Ascending aorta (tissue), 2 donors: ENCODE measurements at regions not wholly inside any gene's neighbourhood (a gene's known extent, or its start where the extent isn't known, plus 50 kb on each side); places are given as distances from the start of the nearest gene placed in this dataset.

ENCODE experiments used
- DNase-seq, 2 donors: peaks; one replicate each; pipeline ENCODE4 v3.0.0-alpha.2; 2019; ENCODE audit warnings: low spot score in 2 of 2
- H3K27ac ChIP-seq, 2 donors: fragments of 200-600 bp; sonication (generic); one replicate each; pipeline ENCODE4 v1.5.1; 2016 to 2017; ENCODE audit warnings: mild to moderate bottlenecking in 1 of 2
- H3K27me3 ChIP-seq: fragments of 200-600 bp; sonication (generic); one replicate; pipeline ENCODE4 v1.5.1; 2017
- H3K36me3 ChIP-seq, 2 donors: fragments of 200-600 bp; sonication (generic); one replicate each; pipeline ENCODE4 v1.5.1; 2016
- H3K4me1 ChIP-seq, 2 donors: fragments of 200-600 bp; sonication (generic); one replicate each; pipeline ENCODE4 v1.5.1; 2016 to 2017; ENCODE audit warnings: mild to moderate bottlenecking in 1 of 2
- H3K4me3 ChIP-seq, 2 donors: fragments of 200-600 bp; sonication (generic); one replicate each; pipeline ENCODE4 v1.5.1; 2016 to 2017; ENCODE audit warnings: mild to moderate bottlenecking in 1 of 2
- H3K9me3 ChIP-seq, 2 donors: fragments of 200-600 bp; sonication (generic); one replicate each; pipeline ENCODE4 v1.5.1; 2016
- intact Hi-C: fragments of 100-400 bp; cut with DNase I; formaldehyde crosslinking; loops from one replicate; pipeline ENCODE4 v1.15.1; 2023
- TF ChIP-seq, protein P1 (sequence below), 3 experiments: fragments of 200-600 bp in 2 of 3; fragments of 450-650 bp in 1 of 3; sonication (generic) in 2 of 3; IDR thresholded peaks; one replicate each; pipeline ENCODE4 v1.5.1; 2016 to 2019; ENCODE audit warnings: antibody characterized with exemption in 3 of 3, mild to moderate bottlenecking in 1 of 3, moderate library complexity in 1 of 3

DNA sequence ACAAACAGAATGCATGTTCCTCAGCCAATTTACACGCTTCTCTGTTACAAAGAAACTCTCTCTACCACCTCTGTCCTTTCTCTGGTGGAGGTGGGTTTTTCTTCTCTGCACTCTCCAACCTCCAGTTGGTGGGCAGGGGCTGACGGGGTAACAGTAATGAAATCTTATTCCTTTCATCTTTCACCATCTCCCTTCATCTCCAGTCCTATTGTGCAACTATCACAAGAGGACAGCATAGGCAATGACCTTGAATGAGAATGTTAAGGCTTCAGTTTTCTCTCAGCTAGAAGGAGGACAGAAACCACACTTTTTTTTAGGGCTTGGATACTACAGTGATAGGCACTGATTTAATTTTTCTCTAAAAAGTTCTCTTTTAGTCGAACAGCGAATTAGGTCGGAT is 81.7 kb upstream of the NEUROD1 start:
- intact Hi-C loops, result no loop called here
- Histone ChIP-seq H3K4me3 (no peak overlapping the region), H3K36me3 (no peaks in the 10 kb centered on the region), H3K27ac (no peak overlapping the region), H3K4me1 (no peaks in the 10 kb centered on the region), H3K27me3 (no peaks in the 10 kb centered on the region), H3K9me3 (no peaks in the 10 kb centered on the region)
- DNase-seq, result no peak
- TF ChIP-seq, protein P1, sequence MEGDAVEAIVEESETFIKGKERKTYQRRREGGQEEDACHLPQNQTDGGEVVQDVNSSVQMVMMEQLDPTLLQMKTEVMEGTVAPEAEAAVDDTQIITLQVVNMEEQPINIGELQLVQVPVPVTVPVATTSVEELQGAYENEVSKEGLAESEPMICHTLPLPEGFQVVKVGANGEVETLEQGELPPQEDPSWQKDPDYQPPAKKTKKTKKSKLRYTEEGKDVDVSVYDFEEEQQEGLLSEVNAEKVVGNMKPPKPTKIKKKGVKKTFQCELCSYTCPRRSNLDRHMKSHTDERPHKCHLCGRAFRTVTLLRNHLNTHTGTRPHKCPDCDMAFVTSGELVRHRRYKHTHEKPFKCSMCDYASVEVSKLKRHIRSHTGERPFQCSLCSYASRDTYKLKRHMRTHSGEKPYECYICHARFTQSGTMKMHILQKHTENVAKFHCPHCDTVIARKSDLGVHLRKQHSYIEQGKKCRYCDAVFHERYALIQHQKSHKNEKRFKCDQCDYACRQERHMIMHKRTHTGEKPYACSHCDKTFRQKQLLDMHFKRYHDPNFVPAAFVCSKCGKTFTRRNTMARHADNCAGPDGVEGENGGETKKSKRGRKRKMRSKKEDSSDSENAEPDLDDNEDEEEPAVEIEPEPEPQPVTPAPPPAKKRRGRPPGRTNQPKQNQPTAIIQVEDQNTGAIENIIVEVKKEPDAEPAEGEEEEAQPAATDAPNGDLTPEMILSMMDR (IDR thresholded peaks at IDR 0.05), result no peak

- H3K9me3 ChIP-seq, result no peaks in the 10 kb centered on the region
- H3K36me3 ChIP-seq, result no peaks in the 10 kb centered on the region
- intact Hi-C loops, result no loop called here
- no peak overlapping the region for H3K4me3 ChIP-seq
- TF ChIP-seq, protein P1 (IDR thresholded peaks at IDR 0.05), result no peak
- no peaks in the 10 kb centered on the region for H3K27me3 ChIP-seq
- DNase-seq, result no peak
- H3K4me1 ChIP-seq, result no peaks in the 10 kb centered on the region
- no peak overlapping the region for H3K27ac ChIP-seq
Measured at GRCh38 chr2:181762848-181763247, 82.5 kb upstream of the NEUROD1 start.

- TF ChIP-seq, protein P1 (IDR thresholded peaks at IDR 0.05), result no peak
- Histone ChIP-seq H3K27me3 (no peaks in the 10 kb centered on the region), H3K4me1 (no peaks in the 10 kb centered on the region), H3K4me3 (no peak overlapping the region), H3K9me3 (no peaks in the 10 kb centered on the region), H3K27ac (no peak overlapping the region), H3K36me3 (no peaks in the 10 kb centered on the region)
- DNase-seq, result no peak
- intact Hi-C loops, result no loop called here
Measured at GRCh38 chr2:181763423-181763822, 83.1 kb upstream of the NEUROD1 start.

GRCh38 chr2:181764095-181764963 is 84.0 kb upstream of the NEUROD1 start:
- TF ChIP-seq, protein P1 (IDR thresholded peaks at IDR 0.05), result no peak
- no peak overlapping the region for H3K27ac ChIP-seq
- no peaks in the 10 kb centered on the region for H3K27me3 ChIP-seq
- H3K9me3 ChIP-seq, result no peaks in the 10 kb centered on the region
- H3K4me3 ChIP-seq, result no peak overlapping the region
- no peaks in the 10 kb centered on the region for H3K4me1 ChIP-seq
- no peak for DNase-seq
- H3K36me3 ChIP-seq, result no peaks in the 10 kb centered on the region
- intact Hi-C loops, result no loop called here

DNA sequence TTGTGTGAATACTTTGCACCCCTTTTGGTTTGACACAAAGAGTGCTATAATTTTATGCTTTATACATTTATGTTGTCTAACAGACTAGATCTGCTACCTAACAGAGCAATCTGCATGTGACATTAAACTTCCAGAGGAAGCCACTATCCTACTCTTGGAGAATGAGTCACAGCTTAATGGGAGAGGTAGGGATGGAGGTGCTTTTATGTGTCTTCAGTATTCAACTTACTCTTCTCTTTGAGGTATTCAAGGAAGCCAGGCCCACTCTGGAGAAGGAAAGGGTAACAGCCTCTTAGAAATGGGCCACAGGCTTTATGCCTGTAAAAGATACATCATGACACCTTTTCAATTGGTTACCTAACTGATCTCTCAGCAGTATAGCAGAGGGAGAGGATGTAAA is 85.8 kb upstream of the NEUROD1 start:
- intact Hi-C loops, result no loop called here
- H3K9me3 ChIP-seq, result no peaks in the 10 kb centered on the region

More for the DNA sequence above, 85.8 kb upstream of the NEUROD1 start:
- Histone ChIP-seq H3K4me3 (no peak overlapping the region), H3K4me1 (no peaks in the 10 kb centered on the region), H3K27ac (no peak overlapping the region), H3K36me3 (no peaks in the 10 kb centered on the region), H3K27me3 (no peaks in the 10 kb centered on the region)
- TF ChIP-seq, protein P1 (IDR thresholded peaks at IDR 0.05), result no peak
- no peak for DNase-seq
